ENCODE measurements at regions not wholly inside any gene's neighbourhood (a gene's known extent, or its start where the extent isn't known, plus 50 kb on each side); places are given as distances from the start of the nearest gene placed in this dataset.

- Histone ChIP-seq H3K4me1 (no peaks in the 10 kb centered on the region), H3K36me3 (no peaks in the 10 kb centered on the region), H3K27ac (no peak overlapping the region), H3K4me3 (no peak overlapping the region), H3K9me3 (no peaks in the 10 kb centered on the region), H3K27me3 (no peaks in the 10 kb centered on the region)
- no peak for ATAC-seq
- in situ Hi-C loops (cut with MboI; ENCODE audit: low sequenced_read_pairs in 4 of 4) = no loop called here
- TF ChIP-seq CTCF (IDR thresholded peaks at IDR 0.05 in 4 of 5, conservative IDR thresholded peaks at IDR 0.05 in 1 of 5) (no peak), POLR2A (IDR thresholded peaks at IDR 0.05) (no peak)
- intact Hi-C loops (cut with DNase I; ENCODE audit: low total_unique reads) = no loop called here
- DNase-seq = no peak
Measured at GRCh38 chr2:155665704-155666103, 666.8 kb downstream of the NR4A2 start.

- H3K27ac ChIP-seq = no peak overlapping the region
- DNase-seq (no peak), ATAC-seq (no peak)
- in situ Hi-C loops (cut with MboI; ENCODE audit: low sequenced_read_pairs in 4 of 4) (no loop called here), intact Hi-C loops (cut with DNase I; ENCODE audit: low total_unique reads) (no loop called here)
- no peaks in the 10 kb centered on the region for H3K9me3 ChIP-seq
- H3K27me3 ChIP-seq = no peaks in the 10 kb centered on the region
- H3K4me1 ChIP-seq = no peaks in the 10 kb centered on the region
- no peak for TF ChIP-seq CTCF (IDR thresholded peaks at IDR 0.05 in 4 of 5, conservative IDR thresholded peaks at IDR 0.05 in 1 of 5)
- TF ChIP-seq POLR2A (IDR thresholded peaks at IDR 0.05) = no peak
- H3K4me3 ChIP-seq = no peak overlapping the region
- no peaks in the 10 kb centered on the region for H3K36me3 ChIP-seq
Measured at GRCh38 chr2:155663265-155663664, 669.3 kb downstream of the NR4A2 start.

- no peak overlapping the region for H3K4me3 ChIP-seq
- no peaks in the 10 kb centered on the region for H3K36me3 ChIP-seq
- ATAC-seq (no peak), DNase-seq (no peak)
- H3K27ac ChIP-seq = no peak overlapping the region
- H3K4me1 ChIP-seq = no peaks in the 10 kb centered on the region
- TF ChIP-seq CTCF (IDR thresholded peaks at IDR 0.05 in 4 of 5, conservative IDR thresholded peaks at IDR 0.05 in 1 of 5) (no peak), POLR2A (IDR thresholded peaks at IDR 0.05) (no peak)
- in situ Hi-C loops (cut with MboI; ENCODE audit: low sequenced_read_pairs in 4 of 4) = no loop called here
- no peaks in the 10 kb centered on the region for H3K27me3 ChIP-seq
- intact Hi-C loops (cut with DNase I; ENCODE audit: low total_unique reads) = no loop called here
- H3K9me3 ChIP-seq = no peaks in the 10 kb centered on the region
Measured at GRCh38 chr2:155662224-155662623, 670.3 kb downstream of the NR4A2 start.

GRCh38 chr2:155653176-155653575 lies 679.3 kb downstream of the NR4A2 start:
- no peaks in the 10 kb centered on the region for H3K4me1 ChIP-seq
- TF ChIP-seq POLR2A (IDR thresholded peaks at IDR 0.05) (no peak), CTCF (IDR thresholded peaks at IDR 0.05 in 4 of 5, conservative IDR thresholded peaks at IDR 0.05 in 1 of 5) (no peak)
- in situ Hi-C loops (cut with MboI; ENCODE audit: low sequenced_read_pairs in 4 of 4) = no loop called here
- intact Hi-C loops (cut with DNase I; ENCODE audit: low total_unique reads) = no loop called here
- H3K9me3 ChIP-seq = no peaks in the 10 kb centered on the region
- ATAC-seq = no peak
- no peaks in the 10 kb centered on the region for H3K36me3 ChIP-seq
- H3K27me3 ChIP-seq = no peaks in the 10 kb centered on the region
- H3K4me3 ChIP-seq = no peak overlapping the region
- H3K27ac ChIP-seq = no peak overlapping the region
- no peak for DNase-seq

- DNase-seq = no peak
- intact Hi-C loops (cut with DNase I; ENCODE audit: low total_unique reads) (no loop called here), in situ Hi-C loops (cut with MboI; ENCODE audit: low sequenced_read_pairs in 4 of 4) (no loop called here)
- H3K9me3 ChIP-seq = no peaks in the 10 kb centered on the region
- no peak for ATAC-seq
- no peaks in the 10 kb centered on the region for H3K27me3 ChIP-seq
- no peak overlapping the region for H3K4me3 ChIP-seq
- no peak overlapping the region for H3K27ac ChIP-seq
- TF ChIP-seq POLR2A (IDR thresholded peaks at IDR 0.05) = no peak
- no peak for TF ChIP-seq CTCF (IDR thresholded peaks at IDR 0.05 in 4 of 5, conservative IDR thresholded peaks at IDR 0.05 in 1 of 5)
- no peaks in the 10 kb centered on the region for H3K4me1 ChIP-seq
- H3K36me3 ChIP-seq = no peaks in the 10 kb centered on the region
Measured at GRCh38 chr2:155651851-155652250, 680.7 kb downstream of the NR4A2 start.
